ENCODE measurements at regions not wholly inside any gene's neighbourhood (a gene's known extent, or its start where the extent isn't known, plus 50 kb on each side); places are given as distances from the start of the nearest gene placed in this dataset.

GRCh38 chr15:31271711-31272557 is 54.7 kb upstream of the KLF13 start:
- TF ChIP-seq CTCF (IDR thresholded peaks at IDR 0.05), result no peak
- DNase-seq (ENCODE audit: low spot score in 2 of 2), result peak in 1 of 2 donors; percentile 58
- H3K36me3 ChIP-seq, result no peaks in the 10 kb centered on the region
- no peaks in the 10 kb centered on the region for H3K9me3 ChIP-seq
- no peak overlapping the region for H3K27ac ChIP-seq
- no peak overlapping the region for H3K4me3 ChIP-seq
- H3K4me1 ChIP-seq, result no peaks in the 10 kb centered on the region
- intact Hi-C loops (cut with DNase I), result no loop called here
- no peaks in the 10 kb centered on the region for H3K27me3 ChIP-seq

- Histone ChIP-seq H3K4me1 (no peaks in the 10 kb centered on the region), H3K36me3 (no peaks in the 10 kb centered on the region), H3K9me3 (no peaks in the 10 kb centered on the region), H3K27ac (no peak overlapping the region), H3K27me3 (no peaks in the 10 kb centered on the region), H3K4me3 (no peak overlapping the region)
- TF ChIP-seq CTCF (IDR thresholded peaks at IDR 0.05), result no peak
- peak in 1 of 2 donors; percentile 60 for DNase-seq (ENCODE audit: low spot score in 2 of 2)
- intact Hi-C loops (cut with DNase I), result no loop called here
Measured at GRCh38 chr15:31272558-31273257, 53.9 kb upstream of the KLF13 start.

- no peak overlapping the region for H3K4me3 ChIP-seq
- H3K27me3 ChIP-seq, result no peaks in the 10 kb centered on the region
- H3K9me3 ChIP-seq, result no peaks in the 10 kb centered on the region
- H3K4me1 ChIP-seq, result no peaks in the 10 kb centered on the region
- DNase-seq (ENCODE audit: low spot score in 2 of 2), result peak in 1 of 2 donors; percentile 48
- H3K27ac ChIP-seq, result no peak overlapping the region
- intact Hi-C loops (cut with DNase I), result no loop called here
- TF ChIP-seq CTCF (IDR thresholded peaks at IDR 0.05), result no peak
- H3K36me3 ChIP-seq, result no peaks in the 10 kb centered on the region
Measured at GRCh38 chr15:31273258-31273941, 53.2 kb upstream of the KLF13 start.

GRCh38 chr15:31274496-31275330 is 51.9 kb upstream of the KLF13 start:
- Histone ChIP-seq H3K36me3 (no peaks in the 10 kb centered on the region), H3K27me3 (no peaks in the 10 kb centered on the region), H3K4me3 (no peak overlapping the region), H3K9me3 (no peaks in the 10 kb centered on the region), H3K4me1 (no peaks in the 10 kb centered on the region), H3K27ac (no peak overlapping the region)
- DNase-seq (ENCODE audit: low spot score in 2 of 2), result no peak
- intact Hi-C loops (cut with DNase I), result no loop called here
- TF ChIP-seq CTCF (IDR thresholded peaks at IDR 0.05), result no peak

Data from ascending aorta (tissue), 2 donors.